ENCODE measurements at regions not wholly inside any gene's neighbourhood (a gene's known extent, or its start where the extent isn't known, plus 50 kb on each side); places are given as distances from the start of the nearest gene placed in this dataset.

GRCh38 chr10:78765726-78766335 is 302.9 kb upstream of the ZMIZ1 start:
- H3K9ac ChIP-seq (ENCODE audit: low read length) = no peak overlapping the region
- RAD21 ChIA-PET (ENCODE audit: low non-redundant PET in 1 of 2, low total read pairs in 2 of 2, uncharacterized antibody in 2 of 2, unreplicated experiment in 2 of 2) = no interaction called here
- CTCF ChIA-PET = no interaction called here
- H3K27ac ChIP-seq (ENCODE audit: low read depth, low read length) = no peak overlapping the region
- no TSS peak for BruUV-seq (replicated peaks)
- no peaks in the 10 kb centered on the region for H3K9me3 ChIP-seq (ENCODE audit: control insufficient read depth in 1 of 2, insufficient read depth in 1 of 2, low read depth in 1 of 2, low read length in 2 of 2)
- H2AFZ ChIP-seq (ENCODE audit: low read depth, low read length, poor library complexity, severe bottlenecking) = no peak overlapping the region
- TF ChIP-seq ZNF274 (IDR thresholded peaks at IDR 0.05; ENCODE audit: low read depth, low read length) (no peak), RAD21 (IDR thresholded peaks at IDR 0.05; ENCODE audit: low read depth) (no peak), YY1 (IDR thresholded peaks at IDR 0.05; ENCODE audit: extremely low read depth, insufficient replicate concordance, low read depth, low read length) (no peak)
- no peaks in the 10 kb centered on the region for H3K27me3 ChIP-seq (ENCODE audit: insufficient read depth, low read length)
- H3K9me2 ChIP-seq (ENCODE audit: insufficient read depth) = no peaks in the 10 kb centered on the region
- H3K4me2 ChIP-seq (ENCODE audit: low read length) = no peak overlapping the region
- DNase-seq (ENCODE audit: low read depth, low spot score) (no peak), ATAC-seq (no peak)
- no peaks in the 10 kb centered on the region for H4K20me1 ChIP-seq (ENCODE audit: insufficient read depth)
- intact Hi-C loops (cut with micrococcal nuclease) = no loop called here
- no peaks in the 10 kb centered on the region for H3K36me3 ChIP-seq (ENCODE audit: control insufficient read depth in 1 of 2, insufficient read depth in 2 of 2, low read length in 2 of 2)
- H3K4me1 ChIP-seq (ENCODE audit: control insufficient read depth in 1 of 2, insufficient read depth in 2 of 2, low read length in 2 of 2) = no peaks in the 10 kb centered on the region
- no peak overlapping the region for H3K4me3 ChIP-seq (replicated peaks in 1 of 2; ENCODE audit: low read depth in 1 of 2, low read length in 2 of 2)
- POLR2A ChIA-PET = no interaction called here
- H3K79me2 ChIP-seq (ENCODE audit: insufficient read depth, low read length) = no peaks in the 10 kb centered on the region

- Histone ChIP-seq H3K4me3 (replicated peaks in 1 of 2; ENCODE audit: low read depth in 1 of 2, low read length in 2 of 2) (no peak overlapping the region), H3K36me3 (ENCODE audit: control insufficient read depth in 1 of 2, insufficient read depth in 2 of 2, low read length in 2 of 2) (no peaks in the 10 kb centered on the region), H3K27ac (ENCODE audit: low read depth, low read length) (no peak overlapping the region), H3K4me1 (ENCODE audit: control insufficient read depth in 1 of 2, insufficient read depth in 2 of 2, low read length in 2 of 2) (no peaks in the 10 kb centered on the region), H3K9ac (ENCODE audit: low read length) (no peak overlapping the region), H3K27me3 (ENCODE audit: insufficient read depth, low read length) (no peaks in the 10 kb centered on the region), H2AFZ (ENCODE audit: low read depth, low read length, poor library complexity, severe bottlenecking) (no peak overlapping the region), H3K9me2 (ENCODE audit: insufficient read depth) (no peaks in the 10 kb centered on the region), H3K79me2 (ENCODE audit: insufficient read depth, low read length) (no peaks in the 10 kb centered on the region), H4K20me1 (ENCODE audit: insufficient read depth) (no peaks in the 10 kb centered on the region), H3K4me2 (ENCODE audit: low read length) (no peak overlapping the region), H3K9me3 (ENCODE audit: control insufficient read depth in 1 of 2, insufficient read depth in 1 of 2, low read depth in 1 of 2, low read length in 2 of 2) (no peaks in the 10 kb centered on the region)
- DNase-seq (ENCODE audit: low read depth, low spot score) (no peak), ATAC-seq (no peak)
- BruUV-seq (replicated peaks) = no TSS peak
- RAD21 ChIA-PET (ENCODE audit: low non-redundant PET in 1 of 2, low total read pairs in 2 of 2, uncharacterized antibody in 2 of 2, unreplicated experiment in 2 of 2) = no interaction called here
- POLR2A ChIA-PET = no interaction called here
- CTCF ChIA-PET = no interaction called here
- intact Hi-C loops (cut with micrococcal nuclease) = no loop called here
- TF ChIP-seq MAX (IDR thresholded peaks at IDR 0.05) = no peak
- TF ChIP-seq CEBPB (IDR thresholded peaks at IDR 0.05; ENCODE audit: low read depth) = no peak
- no peak for TF ChIP-seq SP1 (IDR thresholded peaks at IDR 0.05; ENCODE audit: low read depth)
- no peak for TF ChIP-seq REST (IDR thresholded peaks at IDR 0.05; ENCODE audit: low read depth)
These were observed 302.2 kb upstream of the ZMIZ1 start for GRCh38 chr10:78766603-78767002.

All from HCT116 (cell line).